GM10248 (cell line): ENCODE measurements at regions not wholly inside any gene's neighbourhood (a gene's known extent, or its start where the extent isn't known, plus 50 kb on each side); places are given as distances from the start of the nearest gene placed in this dataset.
"Not testable (repeated sequence)": the region's sequence is repeated elsewhere in the genome, so short reads cannot be mapped to it uniquely, and the experiment has no call there.

Experiments
- CTCF ChIA-PET: fragments of 300-600 bp; sonication (Branson Sonifier 250); formaldehyde crosslinking; extraction: SDS; loops from one replicate; lab custom pipeline; 2021; ENCODE audit warnings: antibody characterized with exemption; lab: Yijun Ruan, JAX
- POLR2A ChIA-PET: fragments of 350-650 bp; sonication (Branson Sonifier 250); formaldehyde crosslinking; extraction: SDS; loops from one replicate; lab custom pipeline; 2020; ENCODE audit warnings: antibody characterized with exemption; lab: Yijun Ruan, JAX
- DNase-seq: peaks from one replicate; pipeline ENCODE4 v3.0.0; 2012; ENCODE audit errors: extremely low spot score
- TF ChIP-seq, protein P1 (sequence below): IDR thresholded peaks from 2 replicates; pipeline ENCODE4 v1.5.1; 2012; ENCODE audit warnings: mild to moderate bottlenecking, low read depth; ENCODE audit errors: extremely low read depth, missing control alignments, control extremely low read depth

DNA sequence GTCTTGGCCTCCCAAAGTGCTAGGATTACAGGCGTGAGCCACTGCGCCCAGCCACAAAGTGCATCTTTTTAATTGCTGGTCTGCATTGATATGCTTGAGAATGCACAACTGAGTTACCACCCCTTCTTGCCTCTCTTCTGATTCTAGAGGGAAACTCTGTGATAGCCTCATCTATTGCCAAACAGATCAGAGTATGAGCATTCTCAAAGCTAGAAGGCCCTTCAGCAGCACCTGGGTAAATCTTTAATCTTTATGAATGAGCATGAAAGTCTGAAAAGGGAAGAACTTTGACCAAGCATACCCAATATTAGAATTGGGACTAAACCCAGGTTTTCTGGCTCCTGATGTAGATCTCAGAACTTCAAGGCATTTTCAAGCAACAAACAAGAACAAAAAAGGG, 298.3 kb upstream of the TNC start:
- TF ChIP-seq, protein P1, sequence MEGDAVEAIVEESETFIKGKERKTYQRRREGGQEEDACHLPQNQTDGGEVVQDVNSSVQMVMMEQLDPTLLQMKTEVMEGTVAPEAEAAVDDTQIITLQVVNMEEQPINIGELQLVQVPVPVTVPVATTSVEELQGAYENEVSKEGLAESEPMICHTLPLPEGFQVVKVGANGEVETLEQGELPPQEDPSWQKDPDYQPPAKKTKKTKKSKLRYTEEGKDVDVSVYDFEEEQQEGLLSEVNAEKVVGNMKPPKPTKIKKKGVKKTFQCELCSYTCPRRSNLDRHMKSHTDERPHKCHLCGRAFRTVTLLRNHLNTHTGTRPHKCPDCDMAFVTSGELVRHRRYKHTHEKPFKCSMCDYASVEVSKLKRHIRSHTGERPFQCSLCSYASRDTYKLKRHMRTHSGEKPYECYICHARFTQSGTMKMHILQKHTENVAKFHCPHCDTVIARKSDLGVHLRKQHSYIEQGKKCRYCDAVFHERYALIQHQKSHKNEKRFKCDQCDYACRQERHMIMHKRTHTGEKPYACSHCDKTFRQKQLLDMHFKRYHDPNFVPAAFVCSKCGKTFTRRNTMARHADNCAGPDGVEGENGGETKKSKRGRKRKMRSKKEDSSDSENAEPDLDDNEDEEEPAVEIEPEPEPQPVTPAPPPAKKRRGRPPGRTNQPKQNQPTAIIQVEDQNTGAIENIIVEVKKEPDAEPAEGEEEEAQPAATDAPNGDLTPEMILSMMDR: no peak
- POLR2A ChIA-PET: no interaction called here
- DNase-seq: peak; percentile 19
- CTCF ChIA-PET: no interaction called here

DNA sequence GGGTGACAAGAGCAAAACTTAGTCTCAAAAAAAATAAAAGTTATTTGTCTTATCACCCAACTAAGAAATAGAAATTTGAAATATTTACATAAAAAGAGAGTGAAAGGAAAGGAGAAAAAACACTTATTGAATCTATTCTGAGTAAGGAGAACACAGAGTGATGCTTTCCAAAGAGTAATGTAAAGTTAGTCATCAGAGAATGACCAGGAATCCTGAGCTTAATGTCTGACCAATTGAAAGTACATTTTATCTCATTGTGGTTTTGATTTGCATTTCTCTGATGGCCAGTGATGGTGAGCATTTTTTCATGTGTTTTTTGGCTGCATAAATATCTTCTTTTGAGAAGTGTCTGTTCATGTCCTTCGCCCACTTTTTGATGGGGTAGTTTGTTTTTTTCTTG, 300.2 kb upstream of the TNC start:
- POLR2A ChIA-PET: not testable (repeated sequence)
- CTCF ChIA-PET: interaction anchor here (0.9 kb wide), 1 partner anchor 23 kb away, joined by 3 read pairs; no protein-coding TSS in a partner anchor

DNA sequence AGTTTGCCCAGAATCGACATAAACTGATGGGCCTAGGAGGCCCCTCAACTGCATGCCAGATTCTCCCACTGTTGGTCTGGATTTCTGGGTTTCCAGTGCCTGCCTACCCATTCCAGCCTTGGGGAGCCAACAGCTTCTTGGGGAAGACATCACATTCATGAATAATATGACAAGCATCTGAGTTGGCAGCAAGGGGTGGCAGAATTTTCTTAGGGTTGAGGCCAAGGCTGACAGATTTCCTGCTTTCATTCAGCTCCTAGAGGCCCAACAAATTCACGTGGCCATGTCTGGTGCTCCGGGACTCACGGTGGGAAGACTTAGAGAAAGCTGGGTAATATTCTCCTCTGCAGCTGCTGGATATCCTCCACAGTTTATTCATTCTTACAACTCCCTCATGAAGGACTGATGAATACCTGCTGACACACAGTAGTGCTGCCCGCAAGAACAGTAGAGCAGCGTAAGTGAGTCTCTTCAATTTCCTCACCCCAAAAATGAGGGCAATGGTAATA, 305.0 kb upstream of the TNC start:
- no peak for DNase-seq
- CTCF ChIA-PET: no interaction called here
- TF ChIP-seq, protein P1: no peak
- POLR2A ChIA-PET: no interaction called here

More for the DNA sequence above, 300.2 kb upstream of the TNC start:
- DNase-seq: not testable (repeated sequence)

DNA sequence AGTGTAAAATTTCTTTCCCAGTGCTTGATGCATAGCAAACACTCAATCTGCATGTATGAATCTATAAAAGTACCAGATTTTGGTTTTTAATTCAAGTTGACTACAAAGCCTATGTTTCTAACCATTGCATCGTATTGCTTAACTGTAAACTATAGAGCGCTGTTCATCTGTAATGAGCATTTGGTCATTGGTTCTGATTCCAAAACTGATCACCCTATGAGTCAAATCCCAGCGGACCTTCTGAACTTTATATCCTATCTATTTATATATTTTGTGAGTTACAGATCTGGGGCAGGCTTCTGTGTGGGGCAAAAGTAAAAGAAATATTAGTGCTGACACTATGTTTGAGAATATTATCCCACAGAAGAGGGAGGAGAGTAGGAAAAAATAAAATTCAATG, 305.7 kb upstream of the TNC start:
- DNase-seq: no peak
- CTCF ChIA-PET: no interaction called here

DNA sequence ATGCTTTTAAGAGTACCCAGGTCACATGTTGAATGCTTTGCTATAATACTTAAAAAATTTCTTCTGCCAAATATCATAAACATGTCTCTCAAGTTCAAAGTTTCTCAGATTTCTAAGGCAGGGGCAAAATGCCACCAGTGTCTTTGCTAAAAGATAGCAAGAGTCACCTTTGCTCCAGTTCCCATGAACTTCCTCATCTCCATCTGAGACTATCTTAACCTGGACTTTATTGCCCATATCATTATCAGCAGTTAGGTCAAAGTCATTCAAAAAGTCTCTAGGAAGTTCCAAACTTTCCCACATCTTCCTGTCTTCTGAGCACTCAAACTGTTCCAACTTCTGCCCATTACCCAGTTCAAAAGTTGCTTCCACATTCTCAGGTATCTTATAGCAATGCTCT, 307.6 kb upstream of the TNC start:
- POLR2A ChIA-PET: no interaction called here

More for the DNA sequence above, 305.7 kb upstream of the TNC start:
- POLR2A ChIA-PET: no interaction called here
- TF ChIP-seq, protein P1: no peak

DNA sequence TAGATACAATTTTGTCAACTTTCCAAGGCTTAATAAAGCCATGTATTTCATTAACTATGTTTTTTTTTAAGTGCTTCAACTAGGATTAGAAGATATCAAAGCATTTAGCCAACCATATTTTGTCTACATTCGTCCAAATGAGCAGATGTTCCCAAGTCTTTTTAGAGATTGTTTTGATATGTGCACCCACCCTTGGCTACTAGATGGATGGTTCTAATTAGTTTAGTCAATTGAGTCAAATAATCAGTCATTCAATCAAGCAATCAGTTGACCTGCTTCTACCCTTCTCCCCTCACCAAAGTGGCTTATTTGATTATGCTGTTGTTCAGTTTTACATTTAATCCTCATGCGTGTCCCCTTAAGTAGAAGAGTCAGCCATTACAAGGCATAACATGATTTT, 319.5 kb upstream of the TNC start:
- POLR2A ChIA-PET: no interaction called here
- no peak for DNase-seq
- TF ChIP-seq, protein P1: no peak
- CTCF ChIA-PET: no interaction called here

More for the DNA sequence above, 307.6 kb upstream of the TNC start:
- TF ChIP-seq, protein P1: no peak
- DNase-seq: no peak
- CTCF ChIA-PET: no interaction called here

DNA sequence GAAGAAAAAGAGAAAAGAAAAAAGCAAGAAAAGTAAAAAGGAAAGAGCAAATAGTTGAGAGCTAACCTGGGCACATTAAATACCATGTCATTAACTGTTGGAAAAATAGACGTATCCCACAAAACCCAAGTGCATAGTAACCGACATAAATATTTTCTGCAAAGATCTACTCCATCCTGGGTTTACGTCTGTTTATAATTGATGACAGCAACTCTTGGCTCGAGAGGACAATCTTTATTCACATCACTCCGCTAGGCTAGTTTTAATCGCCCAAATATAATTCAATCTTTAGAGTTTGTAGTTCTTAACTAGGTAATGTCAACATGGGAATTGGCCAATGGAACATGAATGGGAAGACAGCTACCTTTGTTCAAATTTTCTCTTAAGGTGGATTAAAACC, 321.7 kb upstream of the TNC start:
- TF ChIP-seq, protein P1: no peak
- DNase-seq: no peak
- ChIA-PET CTCF (interaction anchor here (1.2 to 1.3 kb wide), 2 partner anchors 15 to 53 kb away, joined by 3 to 6 read pairs; no protein-coding TSS in a partner anchor), POLR2A (no interaction called here)
